Epithelial cell of prostate (primary cell): ENCODE measurements at regions not wholly inside any gene's neighbourhood (a gene's known extent, or its start where the extent isn't known, plus 50 kb on each side); places are given as distances from the start of the nearest gene placed in this dataset.
"Not testable (repeated sequence)": the region's sequence is repeated elsewhere in the genome, so short reads cannot be mapped to it uniquely, and the experiment has no call there.

Experiments used
- DNase-seq: peaks from one replicate; pipeline ENCODE4 v3.0.0-alpha.2; 2011; ENCODE audit warnings: low read depth, low spot score
- H3K27ac ChIP-seq: fragments of 450-650 bp; 2 replicates; pipeline ENCODE4 v1.5.1; 2017; ENCODE audit warnings: mild to moderate bottlenecking

DNA sequence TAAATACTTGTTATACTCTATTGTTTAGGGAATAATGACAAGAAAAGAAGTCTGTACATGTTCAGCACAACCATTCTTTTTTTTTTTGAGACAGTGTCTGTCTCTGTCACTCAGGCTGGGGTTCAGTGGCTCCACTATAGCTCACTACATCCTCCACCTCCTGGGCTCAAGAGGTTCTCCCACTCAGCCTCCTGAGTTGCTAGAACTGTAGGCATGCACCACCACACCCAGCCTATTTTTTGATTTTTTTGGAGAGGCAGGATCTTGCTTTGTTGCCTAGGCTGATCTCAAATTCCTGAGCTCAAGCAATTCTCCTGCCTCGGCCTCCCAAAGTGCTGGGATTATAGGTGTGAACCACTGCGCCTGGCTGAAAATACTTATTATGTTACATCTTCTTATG, 250.0 kb downstream of the MIAT start:
- H3K27ac ChIP-seq = no peak overlapping the region
- no peak for DNase-seq

DNA sequence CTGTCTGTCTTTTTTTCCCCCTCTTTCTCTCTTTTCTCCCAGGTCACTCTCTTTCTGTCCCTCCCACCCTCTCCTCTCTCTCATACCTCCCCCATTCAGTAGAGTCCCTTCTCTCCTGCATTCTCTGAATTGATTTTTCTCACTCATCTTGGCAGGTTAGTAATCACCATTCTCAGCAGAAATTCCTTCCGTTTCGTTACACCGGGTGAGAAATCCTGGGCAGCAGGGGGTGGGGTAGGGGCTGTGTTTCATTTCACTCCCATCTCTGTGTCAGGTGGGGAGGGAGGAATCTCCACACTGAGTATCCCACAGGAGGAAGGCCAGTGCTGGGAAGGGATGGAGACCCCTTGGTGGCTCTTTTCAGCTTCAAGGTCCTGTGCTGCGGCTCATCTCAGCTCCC, 253.5 kb downstream of the MIAT start:
- no peak for DNase-seq
- no peak overlapping the region for H3K27ac ChIP-seq

DNA sequence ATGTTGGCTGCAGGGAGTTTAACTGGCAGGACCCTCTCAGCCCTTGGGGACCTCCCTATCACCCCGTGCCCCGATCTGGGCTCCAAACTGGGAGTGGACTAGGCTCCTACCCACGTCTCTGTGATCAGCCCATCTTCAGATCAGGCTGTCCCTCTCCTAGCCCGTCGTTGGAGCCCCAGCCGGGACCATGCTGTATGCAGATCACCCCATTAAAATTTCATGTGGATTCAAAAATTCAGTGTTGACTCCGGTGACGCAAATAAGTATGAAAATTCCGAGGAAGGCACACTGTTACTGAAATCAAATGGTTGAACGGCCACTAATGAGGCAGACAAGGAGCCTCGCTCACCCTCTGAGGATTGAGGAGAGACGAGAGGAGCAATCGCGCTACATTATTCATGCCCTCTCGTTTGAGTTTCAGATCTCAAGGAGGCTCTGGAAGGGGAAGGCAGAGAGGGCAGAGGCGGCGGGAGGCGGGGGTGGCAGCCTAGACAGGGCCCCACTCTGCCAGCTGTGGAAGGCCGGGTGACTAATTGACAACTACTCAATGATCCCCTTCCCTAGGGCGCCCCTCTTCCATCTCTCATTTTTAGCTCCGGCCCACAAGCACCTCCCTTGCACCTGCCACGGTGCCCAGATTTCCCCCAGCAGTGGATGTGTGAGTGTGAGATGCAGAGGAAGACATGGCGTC, 255.4 kb downstream of the MIAT start:
- no peak for DNase-seq
- H3K27ac ChIP-seq = no peak overlapping the region

DNA sequence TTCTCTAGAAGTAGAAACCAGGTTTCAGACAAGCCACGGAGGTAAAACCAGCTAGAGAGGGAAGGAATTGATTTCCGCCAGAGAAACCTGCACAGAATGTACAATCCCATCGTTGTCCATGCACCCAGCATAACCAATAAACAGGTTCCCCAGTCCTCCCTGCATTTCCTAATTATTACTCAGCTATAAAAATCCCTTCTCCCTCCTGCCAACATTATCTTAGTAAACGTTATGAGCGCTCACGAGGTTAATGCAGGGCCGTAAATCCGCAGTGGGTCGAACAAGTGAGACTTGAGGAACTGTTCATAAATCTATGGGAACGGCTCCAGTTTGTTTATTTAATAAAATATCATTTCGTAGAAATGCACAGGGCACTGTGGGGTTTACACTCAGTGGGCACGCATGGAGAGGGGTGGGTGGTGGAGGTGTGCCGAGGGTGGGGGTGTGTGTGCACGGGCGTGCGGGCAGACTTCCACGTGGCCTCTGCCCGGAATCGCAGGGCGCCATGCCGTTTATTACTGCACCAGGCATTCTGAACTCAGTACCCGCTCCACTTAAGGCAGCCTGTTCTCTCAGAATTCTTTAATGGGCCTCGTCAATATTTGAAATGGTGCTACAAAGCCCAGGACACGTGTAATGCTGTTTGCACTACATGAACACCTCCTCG, 257.3 kb downstream of the MIAT start:
- DNase-seq = no peak
- no peak overlapping the region for H3K27ac ChIP-seq

DNA sequence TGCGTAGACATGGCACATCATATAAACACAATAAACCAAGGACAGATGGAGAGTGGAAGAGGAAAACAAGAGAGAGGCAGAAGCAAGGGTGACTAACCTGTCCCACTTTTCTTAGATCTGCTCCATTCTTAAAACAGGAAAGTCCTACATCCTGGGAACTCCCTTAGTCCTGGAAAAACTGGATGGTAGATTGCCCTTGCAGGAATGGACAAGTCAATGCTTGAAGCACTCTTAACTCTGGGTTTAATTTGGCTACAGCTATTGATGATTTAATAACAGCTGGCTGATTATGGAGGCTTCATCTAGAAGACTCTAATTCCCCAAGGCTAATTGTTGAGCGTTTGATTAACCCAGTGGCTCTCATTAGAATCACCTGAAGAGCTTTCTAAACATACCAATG, 258.8 kb downstream of the MIAT start:
- no peak for DNase-seq
- H3K27ac ChIP-seq = no peak overlapping the region

DNA sequence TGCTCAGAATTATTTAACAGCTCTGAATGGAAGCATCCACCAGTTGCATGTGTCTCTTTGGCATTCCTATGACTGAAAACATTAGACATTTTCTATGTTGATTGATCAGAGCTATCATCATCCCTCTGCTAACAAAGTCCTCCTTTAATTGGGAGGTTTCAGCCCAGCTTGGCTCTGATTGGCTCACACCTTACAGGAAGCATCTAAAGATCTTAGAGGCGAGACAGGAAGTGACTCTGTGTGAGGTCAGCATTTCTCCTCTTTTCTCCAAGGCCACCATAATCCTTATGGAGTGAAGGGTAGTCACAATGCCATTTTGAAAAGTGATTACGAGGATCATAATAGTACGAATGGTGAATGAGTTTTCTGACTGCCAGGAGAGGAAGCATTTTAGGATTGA, 260.8 kb downstream of the MIAT start:
- DNase-seq = no peak
- H3K27ac ChIP-seq = no peak overlapping the region

DNA sequence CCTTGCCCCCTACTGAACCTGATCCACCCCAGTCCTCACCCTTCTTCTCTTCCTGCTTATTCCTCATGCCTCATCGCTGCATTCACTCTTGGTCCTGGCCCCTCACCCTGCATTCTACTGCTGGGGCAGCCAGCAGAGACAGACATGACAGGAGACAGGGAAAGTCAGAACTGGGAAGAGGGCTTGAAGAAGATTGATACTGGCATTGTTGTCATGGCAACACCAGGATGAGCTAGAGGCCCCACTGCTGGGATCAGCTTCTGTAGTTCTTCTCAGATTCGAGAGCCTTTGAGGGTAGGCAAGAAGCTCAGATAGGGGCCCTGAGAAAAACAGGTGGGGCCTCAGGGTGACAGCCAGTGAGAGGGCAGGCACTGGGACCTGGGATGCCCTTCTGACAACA, 264.3 kb downstream of the MIAT start:
- H3K27ac ChIP-seq = no peak overlapping the region
- DNase-seq = no peak

DNA sequence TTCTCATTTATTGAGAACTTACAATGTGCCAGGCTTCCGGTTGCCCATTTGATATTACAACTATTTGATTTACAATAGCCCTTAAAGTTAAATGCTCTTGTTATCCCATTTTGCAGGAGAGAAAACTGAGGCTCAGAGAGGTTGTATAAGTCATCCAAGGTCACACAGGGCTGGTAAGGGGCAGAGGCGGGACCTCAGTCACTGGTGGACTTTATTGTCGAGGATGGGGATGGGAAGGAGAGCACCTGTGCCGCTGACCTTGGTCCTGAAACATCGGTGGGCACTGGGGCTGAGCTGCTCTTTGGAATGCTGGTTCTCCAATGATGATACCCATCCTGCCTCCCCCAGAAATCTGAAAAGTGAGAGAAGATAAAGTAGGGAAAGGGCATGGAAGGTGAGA, 265.4 kb downstream of the MIAT start:
- no peak for DNase-seq
- no peak overlapping the region for H3K27ac ChIP-seq

DNA sequence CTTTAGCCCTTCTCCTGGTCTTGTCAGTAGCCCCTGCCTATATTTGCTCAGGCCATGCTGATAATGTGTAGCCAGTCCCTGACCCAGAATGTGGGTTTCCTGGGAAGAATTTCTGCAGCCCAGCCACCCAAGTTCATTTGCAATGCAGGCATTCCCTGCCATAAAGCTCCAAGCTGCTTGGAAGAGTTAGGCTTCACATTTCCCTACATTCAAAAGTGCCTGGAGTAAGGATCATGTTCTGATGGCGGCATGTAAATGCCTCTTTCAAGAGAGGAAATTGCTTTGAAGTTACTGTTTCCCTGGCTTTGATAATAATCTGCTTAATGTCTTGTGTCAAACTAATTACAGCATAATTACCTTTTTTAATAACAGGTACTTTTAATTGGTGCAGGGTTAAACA, 266.1 kb downstream of the MIAT start:
- H3K27ac ChIP-seq = no peak overlapping the region
- DNase-seq = no peak

DNA sequence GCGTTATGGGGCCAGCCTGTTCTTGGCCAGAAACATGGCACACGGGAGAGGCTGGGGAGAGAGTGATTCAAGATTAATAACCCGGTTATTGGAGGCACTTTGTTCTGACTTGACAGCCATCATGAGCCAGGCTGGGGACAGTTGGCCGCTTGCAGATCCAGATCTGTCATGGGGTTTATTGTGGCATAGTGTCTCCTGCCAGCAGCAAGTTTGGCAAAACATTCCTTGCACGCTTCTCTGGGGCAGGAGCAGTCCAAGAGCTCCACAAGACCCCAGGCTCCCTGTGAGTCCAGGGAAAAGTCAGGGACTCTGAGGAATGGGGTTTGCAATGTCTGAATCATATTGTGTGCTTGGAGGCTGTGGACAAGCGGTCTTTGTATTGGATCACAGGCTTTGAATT, 270.4 kb downstream of the MIAT start:
- no peak overlapping the region for H3K27ac ChIP-seq
- no peak for DNase-seq

DNA sequence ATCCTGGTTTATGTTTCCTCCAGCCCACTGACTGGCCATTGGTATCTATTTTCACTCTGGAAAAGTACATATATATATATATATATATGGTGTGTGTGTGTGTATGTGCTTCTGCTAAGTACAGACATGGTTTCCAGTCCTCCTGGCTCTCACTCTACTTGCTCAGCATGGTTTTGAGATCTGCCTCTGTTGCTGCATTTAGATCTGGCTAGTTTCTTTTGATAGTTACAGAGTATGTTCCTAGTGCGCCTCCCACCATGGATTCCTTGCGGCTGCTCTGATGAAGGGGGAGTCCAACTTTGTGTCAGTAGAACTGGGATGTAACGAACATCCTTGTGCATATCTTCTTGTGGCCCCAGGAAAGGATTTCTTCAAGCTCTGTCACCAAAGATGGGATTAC, 274.1 kb downstream of the MIAT start:
- H3K27ac ChIP-seq = no peak overlapping the region
- no peak for DNase-seq

DNA sequence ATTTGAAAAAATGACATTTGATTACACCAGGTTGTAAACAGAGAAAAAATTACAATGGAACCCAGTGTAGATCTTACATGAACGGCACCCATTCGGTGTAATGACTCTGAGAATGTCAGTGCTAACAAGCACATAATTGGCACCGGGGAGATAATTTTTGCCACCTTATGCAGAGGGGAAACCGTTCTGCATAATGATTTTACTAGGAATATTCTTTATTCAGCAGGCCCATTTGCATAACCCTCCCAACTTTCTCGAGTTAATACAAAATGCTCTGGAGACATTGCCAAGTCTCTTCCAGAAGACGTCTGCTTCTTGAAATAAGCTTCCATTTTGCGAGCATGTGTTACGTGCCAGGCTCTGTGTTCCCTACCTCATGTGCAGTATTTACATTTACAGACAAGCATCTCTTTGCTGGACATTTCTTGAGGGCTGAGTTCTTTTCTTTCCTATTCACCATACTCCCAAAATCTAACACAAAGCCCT, 275.8 kb downstream of the MIAT start:
- no peak overlapping the region for H3K27ac ChIP-seq
- DNase-seq = no peak

DNA sequence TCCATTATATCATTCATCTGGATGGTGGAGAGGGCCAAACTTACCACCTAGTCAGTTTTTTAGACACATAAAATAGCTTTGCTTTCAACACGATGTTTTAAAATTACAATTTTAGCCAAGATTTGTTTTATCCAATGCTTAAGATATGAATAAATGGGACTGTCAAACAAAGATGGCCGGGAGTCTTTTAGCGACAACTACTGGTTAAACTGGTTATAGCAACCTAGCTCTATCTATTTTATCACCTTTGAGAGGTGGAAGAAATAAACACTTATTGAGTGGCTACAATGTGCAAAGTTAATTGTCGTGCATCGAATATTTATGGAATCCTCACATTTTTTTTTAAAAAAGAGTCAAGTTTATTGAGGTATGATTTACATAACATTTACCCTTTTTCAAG, 279.8 kb downstream of the MIAT start:
- H3K27ac ChIP-seq = no peak overlapping the region
- no peak for DNase-seq

DNA sequence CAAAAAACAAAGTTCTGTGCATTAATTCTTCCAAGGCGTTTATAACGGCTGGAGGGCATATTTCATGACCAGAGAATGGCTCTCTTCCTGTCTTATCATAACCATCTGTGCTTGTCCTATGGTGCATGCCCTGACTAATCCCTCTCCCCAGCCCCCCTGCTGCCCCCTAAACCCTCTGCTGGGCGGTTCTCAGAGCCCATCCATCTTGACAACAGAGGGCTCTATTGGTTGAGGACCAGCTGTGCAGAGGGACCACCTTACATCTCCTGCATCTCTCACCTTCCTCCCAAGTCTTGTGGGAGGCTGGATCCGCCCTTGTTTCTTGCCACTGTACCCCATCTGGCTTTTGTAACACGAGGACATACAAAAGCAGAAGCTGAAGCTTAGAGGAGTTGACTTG, 282.1 kb downstream of the MIAT start:
- no peak overlapping the region for H3K27ac ChIP-seq
- DNase-seq = no peak

DNA sequence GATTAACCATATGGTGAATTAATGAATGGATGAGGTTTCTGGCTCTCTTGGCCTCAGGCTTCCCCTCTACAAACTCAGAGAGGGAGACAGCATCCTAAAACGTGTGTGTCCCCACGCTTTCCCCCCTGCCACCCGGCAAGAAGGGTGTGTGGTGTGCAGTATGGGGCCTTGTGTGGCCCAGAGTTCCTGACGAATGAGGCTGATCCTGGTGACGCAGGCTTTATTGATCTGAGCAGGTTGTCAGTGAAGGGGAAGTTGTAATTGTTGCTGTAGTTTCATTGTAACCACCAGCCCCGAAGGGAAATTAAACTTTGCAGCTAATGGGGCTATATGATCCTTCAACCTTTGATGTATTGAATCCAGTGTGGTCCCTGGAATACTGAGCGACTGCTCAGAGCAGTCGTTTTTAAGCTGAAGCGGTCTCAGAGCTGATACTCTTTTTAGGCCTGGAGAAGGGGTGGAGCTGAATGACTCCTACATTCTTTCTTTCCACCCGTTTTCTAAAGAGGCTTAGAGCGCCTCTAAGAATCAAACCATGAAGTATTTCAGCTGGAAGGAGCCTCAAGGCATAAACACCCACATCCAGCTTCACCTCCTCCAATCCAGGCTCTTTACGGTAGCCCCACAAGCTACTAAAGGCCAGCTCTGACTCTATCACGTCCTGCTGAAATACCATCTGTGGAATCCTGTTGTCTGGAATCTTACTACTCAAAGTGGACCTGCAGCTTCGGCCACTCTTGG, 284.7 kb downstream of the MIAT start:
- no peak overlapping the region for H3K27ac ChIP-seq
- no peak for DNase-seq

DNA sequence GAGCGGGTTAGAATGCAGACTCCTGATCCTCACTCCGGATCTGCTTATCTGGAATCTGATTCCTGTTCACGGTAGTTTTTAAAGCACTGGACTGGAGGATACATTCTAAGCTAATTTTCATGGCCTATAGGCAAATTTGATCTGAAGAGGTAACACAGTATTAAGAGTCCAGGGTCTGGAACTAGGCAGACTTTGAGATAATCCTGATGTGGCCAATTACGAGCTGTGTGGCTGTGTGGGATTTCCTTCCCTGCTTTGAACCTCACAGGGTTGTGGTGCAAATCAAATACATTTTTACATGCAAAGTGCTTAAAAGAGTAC, 285.2 kb downstream of the MIAT start:
- no peak overlapping the region for H3K27ac ChIP-seq
- no peak for DNase-seq

DNA sequence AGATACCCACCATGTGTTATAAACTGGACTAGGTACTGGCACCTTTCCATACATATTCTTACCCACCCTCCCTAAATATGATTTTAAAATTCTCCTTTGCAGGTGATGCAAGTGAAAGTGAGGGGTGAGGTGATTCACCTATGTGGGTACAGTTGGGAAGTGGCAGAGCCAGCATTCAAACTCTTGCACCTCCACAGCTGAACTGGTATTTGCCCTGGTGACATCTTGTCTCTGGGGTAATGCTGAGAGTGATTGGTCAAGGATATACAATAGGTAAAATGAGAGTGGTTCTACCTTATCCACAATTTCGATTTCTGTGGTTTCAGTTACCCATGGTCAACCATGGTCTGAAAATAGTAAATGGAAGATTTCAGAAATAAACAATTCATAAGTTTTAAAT, 288.2 kb downstream of the MIAT start:
- H3K27ac ChIP-seq = no peak overlapping the region
- no peak for DNase-seq

DNA sequence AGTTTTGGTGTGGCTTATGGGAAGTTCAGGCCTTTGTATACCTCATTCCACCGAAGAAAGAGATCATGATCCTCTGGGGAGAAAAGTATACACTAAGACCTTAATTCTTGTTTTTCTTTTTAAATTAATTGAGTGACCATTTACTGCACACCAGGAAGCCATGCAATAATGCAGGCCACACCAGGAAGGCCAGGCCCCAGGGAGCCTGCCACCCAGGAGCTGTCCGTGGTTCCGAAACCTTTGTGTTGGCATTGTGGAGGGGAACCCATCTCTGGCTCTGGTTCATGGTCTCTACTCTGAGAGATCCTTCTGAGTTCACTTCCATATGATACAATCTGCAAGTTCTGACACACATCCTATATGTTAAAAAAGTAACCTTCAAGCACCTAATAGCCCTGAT, 291.8 kb downstream of the MIAT start:
- no peak overlapping the region for H3K27ac ChIP-seq
- no peak for DNase-seq

DNA sequence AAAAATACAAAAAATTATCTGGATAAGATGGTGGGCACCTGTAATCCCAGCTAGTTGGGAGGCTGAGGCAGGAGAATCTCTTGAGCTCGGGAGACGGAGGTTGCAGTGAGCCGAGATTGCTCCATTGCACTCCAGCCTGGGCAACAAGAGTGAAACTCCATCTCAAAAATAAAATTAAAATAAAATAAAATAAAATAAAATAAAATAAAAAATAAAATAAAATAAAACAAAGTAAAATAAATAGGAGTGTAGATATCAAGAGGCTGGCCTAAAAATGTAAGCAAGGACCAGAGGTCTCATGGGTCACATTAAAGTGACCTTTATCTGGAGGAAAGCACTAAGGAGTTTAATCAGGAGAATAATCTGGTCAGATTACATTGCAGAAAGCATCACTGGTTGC, 293.8 kb downstream of the MIAT start:
- H3K27ac ChIP-seq, DNase-seq: not testable (repeated sequence)

DNA sequence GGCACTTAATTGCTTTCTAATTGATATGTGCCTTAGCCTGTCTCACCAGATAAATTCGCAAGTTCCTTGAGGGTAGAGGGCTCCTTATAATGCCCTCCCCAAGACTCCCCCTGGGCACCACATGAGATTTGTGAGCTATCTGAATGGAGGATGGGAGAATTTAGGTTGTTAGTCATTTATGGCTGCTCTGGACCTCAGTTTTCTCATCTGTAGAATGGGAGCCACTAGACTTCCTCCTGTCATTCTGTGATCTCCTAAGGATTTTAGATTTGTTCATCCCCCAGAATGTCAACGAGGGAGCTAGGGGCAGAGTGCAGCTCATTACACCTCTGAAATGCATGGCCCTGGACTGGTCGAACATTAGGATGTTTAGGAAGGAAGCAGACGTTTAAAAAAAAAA, 294.6 kb downstream of the MIAT start:
- DNase-seq = no peak

DNA sequence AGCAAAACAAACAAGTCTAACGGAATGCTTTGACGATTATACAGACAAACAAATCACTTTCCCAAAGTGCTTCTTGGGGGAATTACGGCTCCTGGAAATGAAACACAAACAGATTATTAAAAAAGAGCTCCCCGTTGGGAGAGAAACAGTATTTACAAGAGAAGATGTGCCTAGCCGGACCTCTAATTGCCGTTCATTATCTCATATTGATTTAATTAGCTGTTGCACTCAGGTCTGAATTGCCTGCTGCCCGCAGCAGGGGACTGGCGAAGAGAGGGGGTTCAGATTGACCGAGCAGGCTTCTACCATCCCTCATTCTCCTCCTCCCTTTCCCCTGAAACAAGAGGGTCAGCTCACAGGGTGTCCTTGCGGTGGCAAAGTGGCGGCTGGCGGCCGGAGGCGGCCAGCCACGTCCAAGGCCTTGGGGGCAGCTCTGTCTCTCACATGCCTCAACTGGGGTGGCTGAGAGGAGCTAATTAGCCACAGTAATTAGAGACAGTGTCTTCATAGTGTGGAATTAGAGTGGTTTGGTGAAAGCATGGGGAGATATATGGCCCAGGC, 295.1 kb downstream of the MIAT start:
- H3K27ac ChIP-seq = no peak overlapping the region
- DNase-seq = no peak

More for the DNA sequence above, 294.6 kb downstream of the MIAT start:
- H3K27ac ChIP-seq = no peak overlapping the region
